Kidney (tissue), 13 donors: ENCODE measurements at regions not wholly inside any gene's neighbourhood (a gene's known extent, or its start where the extent isn't known, plus 50 kb on each side); places are given as distances from the start of the nearest gene placed in this dataset.
"Not testable (repeated sequence)": the region's sequence is repeated elsewhere in the genome, so short reads cannot be mapped to it uniquely, and the experiment has no call there.

Source experiments
- DNase-seq, 5 donors: peaks; one replicate each; pipeline ENCODE4 v3.0.0-alpha.2; 2013 to 2020
- FAIRE-seq: peaks from 2 replicates; lab custom pipeline; 2012; peaks lifted over from hg19 to GRCh38; lab: Jason Lieb, UNC
- H3K27ac ChIP-seq, 2 donors: one replicate each; pipeline ENCODE4 v1.7.0; 2013; ENCODE audit warnings: low read depth in 2 of 2, low read length in 2 of 2, inconsistent platforms in 1 of 2
- H3K27me3 ChIP-seq: one replicate; pipeline ENCODE4 v1.7.1; 2013; ENCODE audit warnings: low read length, inconsistent platforms; ENCODE audit not compliant: control insufficient read depth, insufficient read depth
- H3K36me3 ChIP-seq, 3 donors: one replicate each; pipeline versions ENCODE4 v1.7.0 to v1.7.1; 2013; ENCODE audit warnings: low read length in 3 of 3, control low read depth in 1 of 3, inconsistent platforms in 1 of 3; ENCODE audit not compliant: insufficient read depth in 3 of 3, control insufficient read depth in 2 of 3
- H3K4me1 ChIP-seq, 3 donors: one replicate each; pipeline versions ENCODE4 v1.7.0 to v1.7.1; 2013; ENCODE audit warnings: low read length in 3 of 3, inconsistent platforms in 1 of 3, low read depth in 1 of 3; ENCODE audit not compliant: control insufficient read depth in 2 of 3, insufficient read depth in 2 of 3
- H3K4me3 ChIP-seq, 3 donors: one replicate each; pipeline versions ENCODE4 v1.7.0 to v1.8.1; 2013; ENCODE audit warnings: low read length in 3 of 3, control low read depth in 1 of 3, inconsistent platforms in 1 of 3
- H3K9ac ChIP-seq, 3 donors: one replicate each; pipeline versions ENCODE4 v1.7.0 to v1.7.1; 2013; ENCODE audit warnings: low read length in 3 of 3, control low read depth in 1 of 3, inconsistent platforms in 1 of 3
- H3K9me3 ChIP-seq, 3 donors: one replicate each; pipeline versions ENCODE4 v1.7.0 to v1.7.1; 2013; ENCODE audit warnings: low read length in 3 of 3, control low read depth in 1 of 3, inconsistent platforms in 1 of 3; ENCODE audit not compliant: control insufficient read depth in 2 of 3, insufficient read depth in 1 of 3
- CTCF ChIP-seq: IDR thresholded peaks from 3 replicates; pipeline ENCODE4 v1.5.1; 2012; ENCODE audit warnings: mild to moderate bottlenecking, moderate library complexity, borderline replicate concordance; ENCODE audit not compliant: insufficient read depth; ENCODE audit errors: extremely low read depth
- intact Hi-C: fragments of 100-400 bp; cut with DNase I; formaldehyde crosslinking; loops from one replicate; pipeline ENCODE4 v1.11.1; 2022
- donor health status: control.
- donor health status: control.
- donor health status: control.
- donor health status: control.
- donor health status: control.
- donor health status: DM: yes; HTN: yes; CAD: no.
- donor health status: Normal renal cell carcinoma (clear cell type).

- intact Hi-C loops: no loop called here
- Histone ChIP-seq H3K36me3 (no peaks in the 10 kb centered on the region), H3K27me3 (no peaks in the 10 kb centered on the region), H3K27ac (no peak overlapping the region), H3K9me3 (no peaks in the 10 kb centered on the region), H3K4me1 (no peaks in the 10 kb centered on the region), H3K9ac (no peak overlapping the region), H3K4me3 (no peak overlapping the region)
- TF ChIP-seq CTCF: no peak
- no peak for DNase-seq
- no peak for FAIRE-seq
These were observed 529.0 kb downstream of the KCNJ18 start for GRCh38 chr17:22221344-22221743.

GRCh38 chr17:22226477-22226876 is 534.2 kb downstream of the KCNJ18 start:
- DNase-seq, H3K4me3 ChIP-seq, H3K27ac ChIP-seq, H3K36me3 ChIP-seq, H3K9ac ChIP-seq, H3K4me1 ChIP-seq, intact Hi-C loops, H3K27me3 ChIP-seq, FAIRE-seq, H3K9me3 ChIP-seq: not testable (repeated sequence)

GRCh38 chr17:22226932-22227331 is 534.6 kb downstream of the KCNJ18 start:
- DNase-seq, H3K27ac ChIP-seq, H3K36me3 ChIP-seq, H3K4me1 ChIP-seq, FAIRE-seq, H3K27me3 ChIP-seq, intact Hi-C loops, H3K9ac ChIP-seq, H3K4me3 ChIP-seq, H3K9me3 ChIP-seq: not testable (repeated sequence)

- H3K27ac ChIP-seq, H3K4me3 ChIP-seq, H3K4me1 ChIP-seq, DNase-seq, H3K9me3 ChIP-seq, H3K36me3 ChIP-seq, FAIRE-seq, intact Hi-C loops, H3K9ac ChIP-seq, H3K27me3 ChIP-seq: not testable (repeated sequence)
These were observed 535.6 kb downstream of the KCNJ18 start for GRCh38 chr17:22227699-22228553.

GRCh38 chr17:22229821-22230220 is 537.5 kb downstream of the KCNJ18 start:
- peaks cover 0 to 11% (median 0%) of the 10 kb centered on the region in 3 donors for H3K9me3 ChIP-seq
- H3K27me3 ChIP-seq, FAIRE-seq, intact Hi-C loops, H3K9ac ChIP-seq, DNase-seq, H3K36me3 ChIP-seq, H3K27ac ChIP-seq, H3K4me1 ChIP-seq, H3K4me3 ChIP-seq: not testable (repeated sequence)
